Panc1 (cell line): ENCODE measurements at regions not wholly inside any gene's neighbourhood (a gene's known extent, or its start where the extent isn't known, plus 50 kb on each side); places are given as distances from the start of the nearest gene placed in this dataset.

Experiments used
- POLR2AphosphoS5 ChIP-seq: IDR thresholded peaks from 2 replicates; pipeline ENCODE4 v1.6.1; 2012; ENCODE audit warnings: mild to moderate bottlenecking, low read depth, low read length, moderate library complexity
- TCF7L2 ChIP-seq: IDR thresholded peaks from 2 replicates; pipeline ENCODE4 v1.6.1; 2011; ENCODE audit warnings: mild to moderate bottlenecking, low read depth, low read length, inconsistent platforms
- TF ChIP-seq, protein P1 (sequence below): fragments of 450-650 bp; IDR thresholded peaks from 2 replicates; pipeline ENCODE4 v1.5.1; 2017; ENCODE audit warnings: mild to moderate bottlenecking
- TF ChIP-seq, protein P2 (sequence below), 2 experiments: IDR thresholded peaks; 2 replicates each; pipeline ENCODE4 v1.6.1; 2011 to 2012; ENCODE audit warnings: low read depth in 2 of 2, control low read depth in 1 of 2, low read length in 1 of 2, mild to moderate bottlenecking in 1 of 2, moderate library complexity in 1 of 2; ENCODE audit not compliant: insufficient read depth in 1 of 2

DNA sequence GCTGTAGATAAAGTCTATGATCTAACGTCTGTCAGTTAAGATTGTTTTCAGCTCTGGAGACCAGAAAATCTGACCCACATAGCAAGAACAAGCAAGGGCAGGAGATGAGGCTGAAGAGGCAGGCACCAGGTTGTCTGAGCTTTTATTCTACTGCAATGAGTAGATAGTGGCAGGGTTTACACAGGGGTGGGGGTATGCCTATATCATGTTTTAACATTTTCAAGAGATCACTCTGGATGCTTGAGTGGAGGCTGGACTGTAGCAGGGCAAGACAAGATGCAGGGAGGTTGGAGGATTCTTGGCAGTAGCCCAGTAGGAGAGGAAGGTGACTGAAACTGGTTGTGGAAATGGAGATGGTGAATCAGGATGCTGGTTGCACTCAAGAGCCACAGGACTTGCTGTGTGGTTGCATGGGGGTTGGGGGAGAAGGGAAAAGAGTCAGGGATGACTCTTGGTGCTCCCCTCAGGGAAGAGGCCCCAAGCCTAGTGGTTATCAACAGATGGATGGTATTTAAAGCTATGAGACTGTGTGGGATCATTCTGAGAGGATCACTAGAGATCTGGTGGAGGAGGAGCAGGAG, 143.1 kb upstream of the KCNJ18 start:
- TF ChIP-seq, protein P1, sequence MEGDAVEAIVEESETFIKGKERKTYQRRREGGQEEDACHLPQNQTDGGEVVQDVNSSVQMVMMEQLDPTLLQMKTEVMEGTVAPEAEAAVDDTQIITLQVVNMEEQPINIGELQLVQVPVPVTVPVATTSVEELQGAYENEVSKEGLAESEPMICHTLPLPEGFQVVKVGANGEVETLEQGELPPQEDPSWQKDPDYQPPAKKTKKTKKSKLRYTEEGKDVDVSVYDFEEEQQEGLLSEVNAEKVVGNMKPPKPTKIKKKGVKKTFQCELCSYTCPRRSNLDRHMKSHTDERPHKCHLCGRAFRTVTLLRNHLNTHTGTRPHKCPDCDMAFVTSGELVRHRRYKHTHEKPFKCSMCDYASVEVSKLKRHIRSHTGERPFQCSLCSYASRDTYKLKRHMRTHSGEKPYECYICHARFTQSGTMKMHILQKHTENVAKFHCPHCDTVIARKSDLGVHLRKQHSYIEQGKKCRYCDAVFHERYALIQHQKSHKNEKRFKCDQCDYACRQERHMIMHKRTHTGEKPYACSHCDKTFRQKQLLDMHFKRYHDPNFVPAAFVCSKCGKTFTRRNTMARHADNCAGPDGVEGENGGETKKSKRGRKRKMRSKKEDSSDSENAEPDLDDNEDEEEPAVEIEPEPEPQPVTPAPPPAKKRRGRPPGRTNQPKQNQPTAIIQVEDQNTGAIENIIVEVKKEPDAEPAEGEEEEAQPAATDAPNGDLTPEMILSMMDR: no peak
- no peak for TF ChIP-seq POLR2AphosphoS5
- TF ChIP-seq, protein P2, sequence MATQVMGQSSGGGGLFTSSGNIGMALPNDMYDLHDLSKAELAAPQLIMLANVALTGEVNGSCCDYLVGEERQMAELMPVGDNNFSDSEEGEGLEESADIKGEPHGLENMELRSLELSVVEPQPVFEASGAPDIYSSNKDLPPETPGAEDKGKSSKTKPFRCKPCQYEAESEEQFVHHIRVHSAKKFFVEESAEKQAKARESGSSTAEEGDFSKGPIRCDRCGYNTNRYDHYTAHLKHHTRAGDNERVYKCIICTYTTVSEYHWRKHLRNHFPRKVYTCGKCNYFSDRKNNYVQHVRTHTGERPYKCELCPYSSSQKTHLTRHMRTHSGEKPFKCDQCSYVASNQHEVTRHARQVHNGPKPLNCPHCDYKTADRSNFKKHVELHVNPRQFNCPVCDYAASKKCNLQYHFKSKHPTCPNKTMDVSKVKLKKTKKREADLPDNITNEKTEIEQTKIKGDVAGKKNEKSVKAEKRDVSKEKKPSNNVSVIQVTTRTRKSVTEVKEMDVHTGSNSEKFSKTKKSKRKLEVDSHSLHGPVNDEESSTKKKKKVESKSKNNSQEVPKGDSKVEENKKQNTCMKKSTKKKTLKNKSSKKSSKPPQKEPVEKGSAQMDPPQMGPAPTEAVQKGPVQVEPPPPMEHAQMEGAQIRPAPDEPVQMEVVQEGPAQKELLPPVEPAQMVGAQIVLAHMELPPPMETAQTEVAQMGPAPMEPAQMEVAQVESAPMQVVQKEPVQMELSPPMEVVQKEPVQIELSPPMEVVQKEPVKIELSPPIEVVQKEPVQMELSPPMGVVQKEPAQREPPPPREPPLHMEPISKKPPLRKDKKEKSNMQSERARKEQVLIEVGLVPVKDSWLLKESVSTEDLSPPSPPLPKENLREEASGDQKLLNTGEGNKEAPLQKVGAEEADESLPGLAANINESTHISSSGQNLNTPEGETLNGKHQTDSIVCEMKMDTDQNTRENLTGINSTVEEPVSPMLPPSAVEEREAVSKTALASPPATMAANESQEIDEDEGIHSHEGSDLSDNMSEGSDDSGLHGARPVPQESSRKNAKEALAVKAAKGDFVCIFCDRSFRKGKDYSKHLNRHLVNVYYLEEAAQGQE (IDR thresholded peaks at IDR 0.05; ENCODE audit: insufficient read depth in 1 of 2, low read depth in 2 of 2, low read length in 1 of 2): no peak
- no peak for TF ChIP-seq TCF7L2
